ENCODE measurements at regions not wholly inside any gene's neighbourhood (a gene's known extent, or its start where the extent isn't known, plus 50 kb on each side); places are given as distances from the start of the nearest gene placed in this dataset.

DNA sequence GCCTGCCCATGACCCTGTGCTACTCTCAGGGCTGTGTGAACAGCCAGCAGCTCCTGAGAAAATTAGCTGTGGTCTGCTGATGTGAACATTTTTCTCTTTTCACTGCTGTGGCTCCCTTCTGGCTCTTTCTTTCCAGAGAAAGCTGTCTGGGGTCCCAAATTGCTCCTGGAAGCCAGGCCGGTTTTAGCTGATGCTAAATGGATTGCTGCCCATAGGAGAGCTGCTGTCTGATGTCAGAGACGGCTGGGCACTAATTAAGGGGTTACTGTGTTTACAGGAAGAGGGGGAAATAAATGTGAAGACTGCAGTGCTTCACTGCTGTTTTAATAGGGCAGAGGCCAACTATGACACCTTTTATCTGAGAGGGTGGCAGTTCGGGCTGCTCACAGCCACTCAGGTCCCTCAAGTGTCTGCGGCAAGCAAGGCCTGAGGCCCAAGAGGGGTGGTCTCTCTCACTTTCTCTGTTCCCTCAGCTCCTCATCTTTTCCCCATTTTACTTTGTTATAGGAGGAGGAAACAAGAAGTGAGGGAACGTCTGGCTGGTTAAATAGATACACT lies 106.0 kb upstream of the GNG12 start:
- TF ChIP-seq, protein P1, sequence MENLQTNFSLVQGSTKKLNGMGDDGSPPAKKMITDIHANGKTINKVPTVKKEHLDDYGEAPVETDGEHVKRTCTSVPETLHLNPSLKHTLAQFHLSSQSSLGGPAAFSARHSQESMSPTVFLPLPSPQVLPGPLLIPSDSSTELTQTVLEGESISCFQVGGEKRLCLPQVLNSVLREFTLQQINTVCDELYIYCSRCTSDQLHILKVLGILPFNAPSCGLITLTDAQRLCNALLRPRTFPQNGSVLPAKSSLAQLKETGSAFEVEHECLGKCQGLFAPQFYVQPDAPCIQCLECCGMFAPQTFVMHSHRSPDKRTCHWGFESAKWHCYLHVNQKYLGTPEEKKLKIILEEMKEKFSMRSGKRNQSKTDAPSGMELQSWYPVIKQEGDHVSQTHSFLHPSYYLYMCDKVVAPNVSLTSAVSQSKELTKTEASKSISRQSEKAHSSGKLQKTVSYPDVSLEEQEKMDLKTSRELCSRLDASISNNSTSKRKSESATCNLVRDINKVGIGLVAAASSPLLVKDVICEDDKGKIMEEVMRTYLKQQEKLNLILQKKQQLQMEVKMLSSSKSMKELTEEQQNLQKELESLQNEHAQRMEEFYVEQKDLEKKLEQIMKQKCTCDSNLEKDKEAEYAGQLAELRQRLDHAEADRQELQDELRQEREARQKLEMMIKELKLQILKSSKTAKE (IDR thresholded peaks at IDR 0.05; ENCODE audit: low read depth, poor library complexity, severe bottlenecking), result no peak
- TF ChIP-seq POLR2A (IDR thresholded peaks at IDR 0.05; ENCODE audit: low read depth, low read length) (no peak), USF1 (IDR thresholded peaks at IDR 0.05; ENCODE audit: borderline replicate concordance, extremely low read length, insufficient read depth, low read depth, low read length) (no peak)
